Psoas muscle (tissue), 7 donors: ENCODE measurements at regions not wholly inside any gene's neighbourhood (a gene's known extent, or its start where the extent isn't known, plus 50 kb on each side); places are given as distances from the start of the nearest gene placed in this dataset.

Experiments
- ATAC-seq, 4 donors: fragments of 200-7000 bp; cut with Tn5 transposase; one replicate each; pipeline ENCODE4 v1.9.1; 2020; ENCODE audit warnings: moderate library complexity in 3 of 4, mild to moderate bottlenecking in 2 of 4
- DNase-seq, 2 donors: peaks; one replicate each; pipeline ENCODE4 v3.0.0-alpha.2; 2020
- H3K27ac ChIP-seq: fragments of 200-600 bp; one replicate; pipeline ENCODE4 v1.8.0; 2022
- H3K27me3 ChIP-seq, 3 donors: fragments of 200-600 bp in 1 of 3; one replicate each; pipeline versions ENCODE4 v1.6.1 to v1.8.0; 2013 to 2022; ENCODE audit warnings: low read length in 2 of 3, mild to moderate bottlenecking in 2 of 3, moderate library complexity in 1 of 3; ENCODE audit not compliant: insufficient read depth in 3 of 3
- H3K36me3 ChIP-seq, 2 donors: fragments of 200-600 bp in 1 of 2; one replicate each; pipeline versions ENCODE4 v1.6.1 to v1.8.0; 2013 to 2022; ENCODE audit warnings: low read depth in 1 of 2, mild to moderate bottlenecking in 1 of 2, moderate library complexity in 1 of 2; ENCODE audit not compliant: insufficient read depth in 1 of 2
- H3K4me1 ChIP-seq: fragments of 200-600 bp; one replicate; pipeline ENCODE4 v1.8.0; 2022
- H3K4me3 ChIP-seq: fragments of 200-600 bp; one replicate; pipeline ENCODE4 v1.8.0; 2022; ENCODE audit warnings: mild to moderate bottlenecking
- H3K9me3 ChIP-seq: fragments of 200-600 bp; one replicate; pipeline ENCODE4 v1.8.0; 2022
- CTCF ChIP-seq: fragments of 200-600 bp; IDR thresholded peaks from one replicate; pipeline ENCODE4 v1.8.0; 2022; ENCODE audit warnings: antibody characterized with exemption
- WGBS, 3 donors: extraction: QIAGEN DNeasy Blood & Tissue Kit; methylation state at CpG; one replicate each; pipeline versions ENCODE4 v1.1.6 to v1.1.7; 2013; 5-methylcytosine and 5-hydroxymethylcytosine counted together
- intact Hi-C, 2 donors: fragments of 100-400 bp; cut with DNase I; formaldehyde crosslinking; loops; one replicate each; pipeline versions ENCODE4 v1.11.0 to v1.14.2; 2022
- donor health status: healthy with polysubstance abuse.
- donor health status: DM: no; HTN: no; CAD: no; lungs with moderate emphysema.
- donor health status: Bipolar disorder and iron deficiency.
- donor health status: healthy.
- donor health status: DM: yes; HTN: yes; CAD: no.
- donor health status: DM: no; HTN: no; CAD: no.
- donor health status: DM: yes; HTN: yes; CAD: no.

GRCh38 chr16:11431915-11432465 lies 86.7 kb downstream of the RMI2 start:
- no peaks in the 10 kb centered on the region for H3K27me3 ChIP-seq
- no peak overlapping the region for H3K27ac ChIP-seq
- intact Hi-C loops: no loop called here
- TF ChIP-seq CTCF: no peak
- H3K4me1 ChIP-seq: no peaks in the 10 kb centered on the region
- H3K36me3 ChIP-seq: no peaks in the 10 kb centered on the region
- ATAC-seq (no peak), DNase-seq (no peak)
- no peak overlapping the region for H3K4me3 ChIP-seq
- 63 to 72% (median 71%) methylated on average over 4 of the region's 4 CpGs for WGBS, 3 donors
- no peaks in the 10 kb centered on the region for H3K9me3 ChIP-seq

DNA sequence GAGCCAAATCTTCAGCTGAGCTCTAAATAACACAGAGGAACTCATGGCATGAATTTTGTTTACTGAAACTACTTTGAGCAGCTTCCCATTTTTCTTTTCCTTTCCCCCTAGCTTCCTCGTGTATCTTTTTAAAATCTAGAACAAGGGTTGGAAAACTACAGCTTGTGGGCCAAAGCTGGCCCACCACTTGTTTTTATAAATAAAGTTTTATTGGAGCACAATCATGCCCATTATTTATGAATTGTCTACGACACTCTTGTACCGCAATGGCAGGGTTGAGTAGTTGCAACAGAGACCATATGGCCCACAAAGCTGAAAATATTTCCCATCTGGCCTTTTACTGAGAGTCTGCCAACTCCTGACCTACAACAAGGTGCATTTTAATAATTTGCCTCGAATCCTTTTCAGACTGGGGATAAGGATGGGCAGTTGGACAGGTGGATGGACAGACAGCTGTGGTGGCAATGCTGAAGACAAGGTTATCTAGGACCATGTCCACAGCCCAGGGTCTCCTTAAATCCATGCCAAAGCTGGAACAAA lies 87.7 kb downstream of the RMI2 start:
- ATAC-seq: no peak
- intact Hi-C loops: no loop called here
- no peak for TF ChIP-seq CTCF
- H3K4me3 ChIP-seq: no peak overlapping the region
- no peak overlapping the region for H3K27ac ChIP-seq
- WGBS, 3 donors: 68 to 73% (median 70%) methylated on average over 4 of the region's 4 CpGs
- H3K36me3 ChIP-seq: no peaks in the 10 kb centered on the region
- H3K4me1 ChIP-seq: no peaks in the 10 kb centered on the region
- H3K27me3 ChIP-seq: no peaks in the 10 kb centered on the region
- H3K9me3 ChIP-seq: no peaks in the 10 kb centered on the region
- no peak for DNase-seq

DNA sequence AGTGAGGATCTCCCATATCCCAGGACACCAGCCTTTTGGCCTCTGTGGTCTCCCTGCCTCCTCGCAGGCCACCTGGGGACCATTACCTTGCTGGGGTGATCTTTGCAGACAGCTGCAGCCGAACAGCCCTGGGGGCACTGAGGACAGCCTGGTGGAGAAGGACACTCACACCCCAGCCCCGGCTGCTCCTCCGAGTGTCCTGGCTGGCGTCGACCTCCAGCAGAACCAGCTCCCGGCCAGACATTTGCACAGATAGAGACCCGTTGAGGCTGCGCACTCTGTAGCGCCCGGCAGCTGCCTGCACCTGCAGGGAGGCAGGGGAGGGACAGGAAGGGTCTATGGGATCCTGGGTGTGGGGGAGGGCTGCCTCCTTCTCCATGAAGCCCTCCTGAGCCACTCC lies 90.3 kb downstream of the RMI2 start:
- no peak for TF ChIP-seq CTCF
- H3K4me1 ChIP-seq: no peaks in the 10 kb centered on the region
- 63 to 68% (median 67%) methylated on average over 10 to 11 of the region's 11 CpGs for WGBS, 3 donors
- H3K9me3 ChIP-seq: peaks cover 9% of the 10 kb centered on the region
- intact Hi-C loops: no loop called here
- H3K36me3 ChIP-seq: no peaks in the 10 kb centered on the region
- H3K4me3 ChIP-seq: no peak overlapping the region
- DNase-seq: no peak
- H3K27ac ChIP-seq: no peak overlapping the region
- no peaks in the 10 kb centered on the region for H3K27me3 ChIP-seq
- no peak for ATAC-seq

DNA sequence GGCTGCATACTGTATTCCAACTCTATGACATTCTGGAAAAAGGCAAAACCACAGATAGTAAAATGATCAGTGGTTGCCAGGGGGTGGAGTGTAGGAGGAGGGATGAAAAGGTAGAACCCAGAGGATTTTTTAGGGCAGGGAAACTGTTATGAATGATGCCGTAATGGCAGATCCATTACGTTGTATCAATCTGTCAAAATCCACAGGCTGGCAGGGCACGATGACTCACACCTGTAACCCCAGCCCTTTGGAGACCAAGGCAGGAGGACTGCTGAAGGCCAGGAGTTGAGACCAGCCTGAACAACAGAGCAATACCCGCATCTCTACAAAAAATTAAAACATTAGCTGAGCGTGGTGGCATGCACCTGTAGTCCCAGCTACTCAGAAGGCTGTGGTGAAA lies 91.8 kb downstream of the RMI2 start:
- Histone ChIP-seq H3K4me1 (no peaks in the 10 kb centered on the region), H3K27ac (no peak overlapping the region), H3K4me3 (no peak overlapping the region), H3K9me3 (peaks cover 12% of the 10 kb centered on the region), H3K27me3 (no peaks in the 10 kb centered on the region), H3K36me3 (no peaks in the 10 kb centered on the region)
- no peak for ATAC-seq
- intact Hi-C loops: no loop called here
- no peak for TF ChIP-seq CTCF
- DNase-seq: no peak
- WGBS, 3 donors: 74 to 82% (median 75%) methylated on average over 5 of the region's 5 CpGs
